ENCODE measurements at regions not wholly inside any gene's neighbourhood (a gene's known extent, or its start where the extent isn't known, plus 50 kb on each side); places are given as distances from the start of the nearest gene placed in this dataset.
"Not testable (repeated sequence)": the region's sequence is repeated elsewhere in the genome, so short reads cannot be mapped to it uniquely, and the experiment has no call there.

DNA sequence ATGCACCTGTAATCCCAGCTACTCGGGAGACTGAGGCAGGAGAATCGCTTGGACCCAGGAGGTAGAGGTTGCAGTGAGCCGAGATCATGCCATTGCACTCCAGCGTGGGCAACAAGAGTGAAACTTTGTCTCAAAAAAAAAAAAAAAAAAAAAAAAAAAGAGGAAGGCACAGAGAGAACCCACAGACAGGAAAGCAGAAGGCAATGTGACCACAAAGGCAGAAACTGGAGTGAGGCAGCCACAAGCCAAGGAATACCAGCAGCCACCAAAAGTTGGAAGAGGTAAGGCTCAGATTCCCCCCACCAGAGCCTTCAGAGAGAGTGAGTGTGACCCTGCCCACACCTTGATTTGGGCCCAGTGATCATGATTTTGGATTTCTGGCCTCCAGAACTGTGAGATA, 54.7 kb upstream of the E2F3 start:
- not testable (repeated sequence) for DNase-seq

- no peak for DNase-seq
These were observed 53.6 kb upstream of the E2F3 start for GRCh38 chr6:20348041-20348440.

DNA sequence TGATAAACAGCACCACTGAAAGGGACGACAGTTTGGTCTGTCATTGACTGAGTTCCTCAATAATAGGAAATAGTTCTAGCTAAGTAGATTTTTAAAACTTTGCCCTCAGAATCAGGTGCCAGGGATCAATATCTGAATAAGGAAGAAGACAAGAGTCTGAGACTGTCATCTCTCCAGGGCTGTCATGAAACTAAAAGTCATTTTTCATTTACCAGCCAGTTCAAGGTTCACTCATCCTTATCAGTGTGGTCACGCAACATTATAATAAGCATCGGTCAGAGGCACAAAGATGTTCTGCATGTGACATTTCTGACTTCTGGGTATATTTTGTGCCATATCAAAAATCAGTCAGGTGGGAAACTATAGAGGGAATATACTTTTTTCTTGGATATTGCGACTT, 52.5 kb upstream of the E2F3 start:
- DNase-seq, result no peak

- DNase-seq, result no peak
These were observed 51.5 kb upstream of the E2F3 start for GRCh38 chr6:20350215-20350614.

- no peak for DNase-seq
These were observed 50.1 kb upstream of the E2F3 start for GRCh38 chr6:20351534-20351933.

All from NCI-H2171 (cell line).